Thoracic aorta (tissue), 2 donors: ENCODE measurements at regions not wholly inside any gene's neighbourhood (a gene's known extent, or its start where the extent isn't known, plus 50 kb on each side); places are given as distances from the start of the nearest gene placed in this dataset.

ENCODE experiments used
- ATAC-seq: fragments of 150-250 bp; one replicate; pipeline ENCODE4 v1.8.0; 2017; ENCODE audit warnings: low read depth; ENCODE audit not compliant: insufficient number of reproducible peaks, low FRiP score
- DNase-seq: peaks from one replicate; pipeline ENCODE4 v3.0.0-alpha.2; 2020; ENCODE audit warnings: low spot score
- H3K27ac ChIP-seq, 2 donors: fragments of 200-600 bp; sonication (generic); 1 replicate in 1 of 2; 2 replicates in 1 of 2; pipeline ENCODE4 v1.5.1; 2016; ENCODE audit warnings: mild to moderate bottlenecking in 2 of 2, moderate library complexity in 2 of 2
- H3K27me3 ChIP-seq: fragments of 200-600 bp; sonication (generic); replicated peaks from 2 replicates; pipeline ENCODE4 v1.6.0; 2016; ENCODE audit warnings: mild to moderate bottlenecking; ENCODE audit not compliant: insufficient read depth
- H3K36me3 ChIP-seq: fragments of 200-600 bp; sonication (generic); one replicate; pipeline ENCODE4 v1.5.1; 2016
- H3K4me1 ChIP-seq, 2 donors: fragments of 200-600 bp; sonication (generic); 1 replicate in 1 of 2; 2 replicates in 1 of 2; pipeline versions ENCODE4 v1.5.1 to v1.6.0; 2016; ENCODE audit warnings: low read depth in 2 of 2, mild to moderate bottlenecking in 1 of 2; ENCODE audit not compliant: control insufficient read depth in 1 of 2
- H3K4me3 ChIP-seq: fragments of 200-600 bp; sonication (generic); 2 replicates; pipeline ENCODE4 v1.5.1; 2016; ENCODE audit warnings: mild to moderate bottlenecking
- H3K9me3 ChIP-seq: fragments of 200-600 bp; sonication (generic); 2 replicates; pipeline ENCODE4 v1.5.1; 2016
- TF ChIP-seq, protein P1 (sequence below): fragments of 200-600 bp; sonication (generic); IDR thresholded peaks from one replicate; pipeline ENCODE4 v1.5.1; 2019; ENCODE audit warnings: antibody characterized with exemption

DNA sequence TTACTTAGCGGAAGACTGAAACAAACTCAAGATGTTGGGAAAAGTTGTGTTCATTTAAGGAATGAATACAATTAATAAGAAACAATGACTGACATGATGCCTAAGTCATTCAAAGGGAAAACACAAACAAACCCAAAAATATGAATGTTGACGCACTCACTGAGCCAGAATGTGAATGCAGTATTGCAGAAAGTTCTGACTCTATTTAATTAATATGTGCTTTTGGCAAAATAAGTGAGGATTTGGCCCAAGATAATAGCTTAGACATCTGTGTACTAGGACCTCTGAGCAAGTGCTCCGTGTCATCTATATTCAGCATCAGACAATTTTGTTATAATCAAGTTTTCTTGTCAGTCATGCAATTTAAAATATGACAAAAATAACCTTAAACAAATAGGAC, 1138.8 kb upstream of the NXPH2 start:
- ATAC-seq: no peak
- TF ChIP-seq, protein P1, sequence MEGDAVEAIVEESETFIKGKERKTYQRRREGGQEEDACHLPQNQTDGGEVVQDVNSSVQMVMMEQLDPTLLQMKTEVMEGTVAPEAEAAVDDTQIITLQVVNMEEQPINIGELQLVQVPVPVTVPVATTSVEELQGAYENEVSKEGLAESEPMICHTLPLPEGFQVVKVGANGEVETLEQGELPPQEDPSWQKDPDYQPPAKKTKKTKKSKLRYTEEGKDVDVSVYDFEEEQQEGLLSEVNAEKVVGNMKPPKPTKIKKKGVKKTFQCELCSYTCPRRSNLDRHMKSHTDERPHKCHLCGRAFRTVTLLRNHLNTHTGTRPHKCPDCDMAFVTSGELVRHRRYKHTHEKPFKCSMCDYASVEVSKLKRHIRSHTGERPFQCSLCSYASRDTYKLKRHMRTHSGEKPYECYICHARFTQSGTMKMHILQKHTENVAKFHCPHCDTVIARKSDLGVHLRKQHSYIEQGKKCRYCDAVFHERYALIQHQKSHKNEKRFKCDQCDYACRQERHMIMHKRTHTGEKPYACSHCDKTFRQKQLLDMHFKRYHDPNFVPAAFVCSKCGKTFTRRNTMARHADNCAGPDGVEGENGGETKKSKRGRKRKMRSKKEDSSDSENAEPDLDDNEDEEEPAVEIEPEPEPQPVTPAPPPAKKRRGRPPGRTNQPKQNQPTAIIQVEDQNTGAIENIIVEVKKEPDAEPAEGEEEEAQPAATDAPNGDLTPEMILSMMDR: no peak
- H3K9me3 ChIP-seq: no peaks in the 10 kb centered on the region

GRCh38 chr2:139917690-139918384, 1137.6 kb upstream of the NXPH2 start:
- Histone ChIP-seq H3K27me3 (no peaks in the 10 kb centered on the region), H3K4me3 (no peak overlapping the region), H3K36me3 (no peaks in the 10 kb centered on the region), H3K27ac (no peak overlapping the region), H3K9me3 (no peaks in the 10 kb centered on the region), H3K4me1 (no peaks in the 10 kb centered on the region)
- no peak for ATAC-seq
- no peak for DNase-seq
- TF ChIP-seq, protein P1: no peak

More for the DNA sequence above, 1138.8 kb upstream of the NXPH2 start:
- no peak for DNase-seq
- H3K27ac ChIP-seq: no peak overlapping the region
- H3K4me1 ChIP-seq: no peaks in the 10 kb centered on the region
- no peaks in the 10 kb centered on the region for H3K27me3 ChIP-seq
- no peaks in the 10 kb centered on the region for H3K36me3 ChIP-seq
- H3K4me3 ChIP-seq: no peak overlapping the region

- Histone ChIP-seq H3K27me3 (no peaks in the 10 kb centered on the region), H3K9me3 (no peaks in the 10 kb centered on the region), H3K4me1 (no peaks in the 10 kb centered on the region), H3K4me3 (no peak overlapping the region), H3K27ac (no peak overlapping the region), H3K36me3 (no peaks in the 10 kb centered on the region)
- ATAC-seq (no peak), DNase-seq (no peak)
- TF ChIP-seq, protein P1: no peak
These were observed 1136.6 kb upstream of the NXPH2 start for GRCh38 chr2:139916822-139917221.

DNA sequence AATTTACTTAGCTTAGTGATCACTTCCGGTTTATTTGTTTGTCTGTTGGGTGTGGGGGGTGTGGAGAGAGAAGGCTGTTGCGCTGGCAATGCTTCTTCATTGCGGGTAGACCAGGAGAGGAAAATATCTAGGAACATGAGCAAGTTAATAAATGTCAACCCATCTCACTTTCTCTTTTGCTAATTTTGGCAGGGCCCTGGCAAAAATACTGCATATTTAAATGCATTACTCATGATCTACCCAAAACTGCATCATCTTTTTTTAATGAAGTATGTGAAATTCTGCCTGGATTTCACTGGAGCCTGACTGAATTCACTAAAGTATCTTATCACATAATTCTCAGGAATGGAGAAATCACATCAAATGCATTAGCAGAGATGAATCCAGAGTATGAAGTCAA, 1131.0 kb upstream of the NXPH2 start:
- TF ChIP-seq, protein P1: no peak
- Histone ChIP-seq H3K36me3 (no peaks in the 10 kb centered on the region), H3K9me3 (no peaks in the 10 kb centered on the region), H3K4me1 (no peaks in the 10 kb centered on the region), H3K27me3 (no peaks in the 10 kb centered on the region), H3K27ac (no peak overlapping the region), H3K4me3 (no peak overlapping the region)
- DNase-seq: no peak
- ATAC-seq: no peak

DNA sequence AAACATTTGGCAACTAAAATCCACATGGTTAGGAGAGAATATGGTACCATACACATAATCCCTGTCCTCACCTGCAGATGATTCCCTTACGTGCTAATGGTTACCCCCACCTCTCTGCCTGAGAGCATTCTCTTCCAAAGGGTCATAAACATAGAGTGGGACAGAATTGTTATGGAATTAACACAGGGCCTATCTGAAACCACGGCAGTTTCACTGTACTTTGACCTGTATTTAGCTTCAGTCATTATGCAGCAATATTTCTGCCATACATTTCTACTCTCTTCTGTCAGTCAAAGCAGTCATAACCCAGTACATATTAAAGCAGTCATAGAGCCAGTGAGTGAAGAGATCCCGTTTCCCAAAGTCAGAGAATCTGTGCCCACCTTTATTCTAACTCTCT, 1128.9 kb upstream of the NXPH2 start:
- DNase-seq: no peak
- TF ChIP-seq, protein P1: no peak

More for the DNA sequence above, 1128.9 kb upstream of the NXPH2 start:
- Histone ChIP-seq H3K27me3 (no peaks in the 10 kb centered on the region), H3K4me1 (no peaks in the 10 kb centered on the region), H3K27ac (no peak overlapping the region), H3K4me3 (no peak overlapping the region), H3K9me3 (no peaks in the 10 kb centered on the region), H3K36me3 (no peaks in the 10 kb centered on the region)
- no peak for ATAC-seq
